ENCODE measurements at regions not wholly inside any gene's neighbourhood (a gene's known extent, or its start where the extent isn't known, plus 50 kb on each side); places are given as distances from the start of the nearest gene placed in this dataset.
"Not testable (repeated sequence)": the region's sequence is repeated elsewhere in the genome, so short reads cannot be mapped to it uniquely, and the experiment has no call there.

- intact Hi-C loops (cut with micrococcal nuclease), result no loop called here
- peak overlapping the region; percentile 12 to 48 for H3K27ac ChIP-seq (ENCODE audit: low read depth in 1 of 2, low read length in 2 of 2)
- peak overlapping the region in 5 of 7 donors; percentile 68 to 89 (median 89) for H3K27ac Mint-ChIP-seq
- no peaks in the 10 kb centered on the region for H3K27me3 ChIP-seq (ENCODE audit: control insufficient read depth in 2 of 2, insufficient read depth in 2 of 2, low read length in 2 of 2)
- peaks cover 0 to 10% (median 0%) of the 10 kb centered on the region in 7 donors for H3K9me3 Mint-ChIP-seq
- H3K36me3 ChIP-seq (replicated peaks in 1 of 2; ENCODE audit: control insufficient read depth in 1 of 2, insufficient read depth in 2 of 2, low read length in 2 of 2), result peaks cover 10 to 15% of the 10 kb centered on the region in 2 donors
- peaks cover 0 to 5% (median 0%) of the 10 kb centered on the region in 3 donors for H3K27me3 Mint-ChIP-seq (ENCODE audit: low read depth in 3 of 3)
- H3K9ac ChIP-seq (ENCODE audit: insufficient read depth, low read length, poor library complexity, severe bottlenecking), result no peak overlapping the region
- no peaks in the 10 kb centered on the region for H4K20me1 ChIP-seq (ENCODE audit: insufficient read depth, low read length)
- no peaks in the 10 kb centered on the region for H3K79me2 ChIP-seq (ENCODE audit: insufficient read depth, low read length)
- H3K4me3 ChIP-seq (replicated peaks in 1 of 3; ENCODE audit: low read depth in 2 of 3, low read length in 3 of 3), result no peak overlapping the region
- WGBS (ENCODE audit: insufficient coverage), result 92% methylated on average over 17 of the region's 23 CpGs
- peaks cover 11% of the 10 kb centered on the region for H3K4me1 Mint-ChIP-seq
- no peaks in the 10 kb centered on the region for H3K9me3 ChIP-seq (replicated peaks in 1 of 2; ENCODE audit: control insufficient read depth in 1 of 2, insufficient read depth in 1 of 2, low read length in 2 of 2)
- no peak for TF ChIP-seq CTCF (IDR thresholded peaks at IDR 0.05)
- H3K4me2 ChIP-seq (replicated peaks; ENCODE audit: extremely low read depth, low read length, poor library complexity, severe bottlenecking), result no peak overlapping the region
- H2AFZ ChIP-seq (ENCODE audit: insufficient read depth, low read depth, low read length, poor library complexity, severe bottlenecking), result no peak overlapping the region
- peaks cover 5 to 9% of the 10 kb centered on the region in 2 donors for H3K4me1 ChIP-seq (ENCODE audit: control insufficient read depth in 1 of 2, insufficient read depth in 2 of 2, low read length in 2 of 2)
- H3K4me3 Mint-ChIP-seq, result no peak overlapping the region
- DNase-seq, result no peak
- H3K36me3 Mint-ChIP-seq, result peaks cover 34 to 58% of the 10 kb centered on the region in 2 donors
Observed at GRCh38 chr16:29198731-29199521, 207.6 kb downstream of the NPIPB11 start.

GRCh38 chr16:29198231-29198630 is 208.3 kb downstream of the NPIPB11 start:
- H3K4me1 ChIP-seq (ENCODE audit: control insufficient read depth in 1 of 2, insufficient read depth in 2 of 2, low read length in 2 of 2), result peaks cover 5 to 9% of the 10 kb centered on the region in 2 donors
- peaks cover 9 to 15% of the 10 kb centered on the region in 2 donors for H3K36me3 ChIP-seq (replicated peaks in 1 of 2; ENCODE audit: control insufficient read depth in 1 of 2, insufficient read depth in 2 of 2, low read length in 2 of 2)
- H3K27ac Mint-ChIP-seq, result peak overlapping the region in 3 of 7 donors; percentile 1 to 61 (median 8)
- no peak overlapping the region for H3K9ac ChIP-seq (ENCODE audit: insufficient read depth, low read length, poor library complexity, severe bottlenecking)
- TF ChIP-seq CTCF (IDR thresholded peaks at IDR 0.05), result no peak
- no peak overlapping the region for H3K27ac ChIP-seq (ENCODE audit: low read depth in 1 of 2, low read length in 2 of 2)
- H3K36me3 Mint-ChIP-seq, result peaks cover 34 to 58% of the 10 kb centered on the region in 2 donors
- H3K27me3 ChIP-seq (ENCODE audit: control insufficient read depth in 2 of 2, insufficient read depth in 2 of 2, low read length in 2 of 2), result no peaks in the 10 kb centered on the region
- H3K4me3 Mint-ChIP-seq, result no peak overlapping the region
- H3K9me3 ChIP-seq (replicated peaks in 1 of 2; ENCODE audit: control insufficient read depth in 1 of 2, insufficient read depth in 1 of 2, low read length in 2 of 2), result no peaks in the 10 kb centered on the region
- H2AFZ ChIP-seq (ENCODE audit: insufficient read depth, low read depth, low read length, poor library complexity, severe bottlenecking), result no peak overlapping the region
- no peaks in the 10 kb centered on the region for H4K20me1 ChIP-seq (ENCODE audit: insufficient read depth, low read length)
- WGBS (ENCODE audit: insufficient coverage), result 97% methylated on average over 3 of the region's 4 CpGs
- DNase-seq, result no peak
- peaks cover 11% of the 10 kb centered on the region for H3K4me1 Mint-ChIP-seq
- H3K79me2 ChIP-seq (ENCODE audit: insufficient read depth, low read length), result no peaks in the 10 kb centered on the region
- H3K4me2 ChIP-seq (replicated peaks; ENCODE audit: extremely low read depth, low read length, poor library complexity, severe bottlenecking), result no peak overlapping the region
- H3K9me3 Mint-ChIP-seq, result peaks cover 0 to 10% (median 0%) of the 10 kb centered on the region in 7 donors
- H3K4me3 ChIP-seq (replicated peaks in 1 of 3; ENCODE audit: low read depth in 2 of 3, low read length in 3 of 3), result no peak overlapping the region
- peaks cover 0 to 2% (median 0%) of the 10 kb centered on the region in 3 donors for H3K27me3 Mint-ChIP-seq (ENCODE audit: low read depth in 3 of 3)
- intact Hi-C loops (cut with micrococcal nuclease), result no loop called here

GRCh38 chr16:29197494-29198100 is 208.9 kb downstream of the NPIPB11 start:
- peaks cover 11% of the 10 kb centered on the region for H3K4me1 Mint-ChIP-seq
- H3K4me3 ChIP-seq (replicated peaks in 1 of 3; ENCODE audit: low read depth in 2 of 3, low read length in 3 of 3); H3K27me3 Mint-ChIP-seq (ENCODE audit: low read depth in 3 of 3); H3K4me1 ChIP-seq (ENCODE audit: control insufficient read depth in 1 of 2, insufficient read depth in 2 of 2, low read length in 2 of 2); H3K79me2 ChIP-seq (ENCODE audit: insufficient read depth, low read length); H2AFZ ChIP-seq (ENCODE audit: insufficient read depth, low read depth, low read length, poor library complexity, severe bottlenecking); H3K27me3 ChIP-seq (ENCODE audit: control insufficient read depth in 2 of 2, insufficient read depth in 2 of 2, low read length in 2 of 2); H3K9me3 ChIP-seq (replicated peaks in 1 of 2; ENCODE audit: control insufficient read depth in 1 of 2, insufficient read depth in 1 of 2, low read length in 2 of 2); intact Hi-C loops (cut with micrococcal nuclease); H3K4me2 ChIP-seq (replicated peaks; ENCODE audit: extremely low read depth, low read length, poor library complexity, severe bottlenecking); H3K4me3 Mint-ChIP-seq; H4K20me1 ChIP-seq (ENCODE audit: insufficient read depth, low read length); H3K9ac ChIP-seq (ENCODE audit: insufficient read depth, low read length, poor library complexity, severe bottlenecking); H3K27ac ChIP-seq (ENCODE audit: low read depth in 1 of 2, low read length in 2 of 2); DNase-seq; H3K27ac Mint-ChIP-seq: not testable (repeated sequence)
- peaks cover 0 to 10% (median 0%) of the 10 kb centered on the region in 7 donors for H3K9me3 Mint-ChIP-seq
- peaks cover 14 to 18% of the 10 kb centered on the region in 2 donors for H3K36me3 ChIP-seq (replicated peaks in 1 of 2; ENCODE audit: control insufficient read depth in 1 of 2, insufficient read depth in 2 of 2, low read length in 2 of 2)
- 100% methylated on average over 5 of the region's 5 CpGs for WGBS (ENCODE audit: insufficient coverage)
- H3K36me3 Mint-ChIP-seq, result peaks cover 35 to 58% of the 10 kb centered on the region in 2 donors
